Tibial artery (tissue), 4 donors: ENCODE measurements at regions not wholly inside any gene's neighbourhood (a gene's known extent, or its start where the extent isn't known, plus 50 kb on each side); places are given as distances from the start of the nearest gene placed in this dataset.

Experiments
- DNase-seq, 2 donors: peaks; one replicate each; pipeline ENCODE4 v3.0.0-alpha.2; 2019
- H3K27ac ChIP-seq, 2 donors: fragments of 200-600 bp; sonication (generic) in 1 of 2; 1 replicate in 1 of 2; 2 replicates in 1 of 2; pipeline ENCODE4 v1.5.1; 2018 to 2019; ENCODE audit warnings: mild to moderate bottlenecking in 1 of 2
- H3K27me3 ChIP-seq, 2 donors: fragments of 200-600 bp; sonication (generic) in 1 of 2; one replicate each; pipeline versions ENCODE4 v1.5.1 to v1.6.0; 2016 to 2019
- H3K36me3 ChIP-seq, 3 donors: fragments of 200-600 bp; sonication (generic) in 2 of 3; one replicate each; pipeline ENCODE4 v1.5.1; 2016 to 2019; ENCODE audit warnings: mild to moderate bottlenecking in 2 of 3
- H3K4me1 ChIP-seq, 4 donors: fragments of 200-600 bp; sonication (generic) in 2 of 4; 1 replicate in 3 of 4; 2 replicates in 1 of 4; pipeline ENCODE4 v1.5.1; 2016 to 2019
- H3K4me3 ChIP-seq, 2 donors: fragments of 200-600 bp; sonication (generic) in 1 of 2; 1 replicate in 1 of 2; 2 replicates in 1 of 2; pipeline ENCODE4 v1.5.1; 2018 to 2019; ENCODE audit warnings: mild to moderate bottlenecking in 2 of 2
- H3K9me3 ChIP-seq, 3 donors: fragments of 200-600 bp; sonication (generic) in 1 of 3; one replicate each; pipeline ENCODE4 v1.5.1; 2016 to 2019
- CTCF ChIP-seq, 2 experiments: fragments of 200-600 bp in 1 of 2; fragments of 450-650 bp in 1 of 2; IDR thresholded peaks; one replicate each; pipeline ENCODE4 v1.5.1; 2017 to 2019; ENCODE audit warnings: antibody characterized with exemption in 2 of 2, mild to moderate bottlenecking in 1 of 2, moderate library complexity in 1 of 2
- intact Hi-C: fragments of 100-400 bp; cut with DNase I; formaldehyde crosslinking; loops from one replicate; pipeline ENCODE4 v1.15.0; 2023; ENCODE audit warnings: low total_unique reads

- no peak for TF ChIP-seq CTCF (IDR thresholded peaks at IDR 0.05)
- Histone ChIP-seq H3K27ac (no peak overlapping the region), H3K4me3 (no peak overlapping the region), H3K4me1 (peaks cover 0 to 10% (median 0%) of the 10 kb centered on the region in 4 donors), H3K9me3 (no peaks in the 10 kb centered on the region), H3K27me3 (peaks cover 0 to 4% of the 10 kb centered on the region in 2 donors), H3K36me3 (no peaks in the 10 kb centered on the region)
- no peak for DNase-seq
- intact Hi-C loops = no loop called here
Observed at GRCh38 chr3:59570806-59571205, 521.0 kb upstream of the CFAP20DC start.

- Histone ChIP-seq H3K4me3 (no peak overlapping the region), H3K9me3 (no peaks in the 10 kb centered on the region), H3K27me3 (no peaks in the 10 kb centered on the region), H3K4me1 (no peaks in the 10 kb centered on the region), H3K27ac (no peak overlapping the region), H3K36me3 (no peaks in the 10 kb centered on the region)
- intact Hi-C loops = no loop called here
- DNase-seq = no peak
- no peak for TF ChIP-seq CTCF (IDR thresholded peaks at IDR 0.05)
Observed at GRCh38 chr3:59567661-59568060, 517.8 kb upstream of the CFAP20DC start.

- Histone ChIP-seq H3K4me3 (no peak overlapping the region), H3K27me3 (no peaks in the 10 kb centered on the region), H3K27ac (no peak overlapping the region), H3K4me1 (no peaks in the 10 kb centered on the region), H3K36me3 (no peaks in the 10 kb centered on the region), H3K9me3 (no peaks in the 10 kb centered on the region)
- TF ChIP-seq CTCF (IDR thresholded peaks at IDR 0.05) = no peak
- DNase-seq = no peak
- intact Hi-C loops = no loop called here
Observed at GRCh38 chr3:59566481-59566975, 516.7 kb upstream of the CFAP20DC start.

- no peak overlapping the region for H3K4me3 ChIP-seq
Observed at GRCh38 chr3:59565125-59565524, 515.3 kb upstream of the CFAP20DC start.

GRCh38 chr3:59563966-59564365, 514.1 kb upstream of the CFAP20DC start:
- H3K9me3 ChIP-seq = no peaks in the 10 kb centered on the region
- no peaks in the 10 kb centered on the region for H3K36me3 ChIP-seq
- DNase-seq = no peak
- intact Hi-C loops = no loop called here
- TF ChIP-seq CTCF (IDR thresholded peaks at IDR 0.05) = no peak
- H3K4me1 ChIP-seq = no peaks in the 10 kb centered on the region
- H3K27ac ChIP-seq = no peak overlapping the region
- H3K27me3 ChIP-seq = no peaks in the 10 kb centered on the region
- no peak overlapping the region for H3K4me3 ChIP-seq

More at GRCh38 chr3:59565125-59565524, 515.3 kb upstream of the CFAP20DC start:
- intact Hi-C loops = no loop called here
- DNase-seq = no peak
- TF ChIP-seq CTCF (IDR thresholded peaks at IDR 0.05) = no peak
- Histone ChIP-seq H3K9me3 (no peaks in the 10 kb centered on the region), H3K27me3 (no peaks in the 10 kb centered on the region), H3K27ac (no peak overlapping the region), H3K4me1 (no peaks in the 10 kb centered on the region), H3K36me3 (no peaks in the 10 kb centered on the region)

GRCh38 chr3:59563072-59563605, 513.3 kb upstream of the CFAP20DC start:
- DNase-seq = no peak
- H3K36me3 ChIP-seq = no peaks in the 10 kb centered on the region
- intact Hi-C loops = no loop called here

More at GRCh38 chr3:59563072-59563605, 513.3 kb upstream of the CFAP20DC start:
- Histone ChIP-seq H3K4me1 (no peaks in the 10 kb centered on the region), H3K9me3 (no peaks in the 10 kb centered on the region), H3K27ac (no peak overlapping the region), H3K27me3 (no peaks in the 10 kb centered on the region), H3K4me3 (no peak overlapping the region)
- no peak for TF ChIP-seq CTCF (IDR thresholded peaks at IDR 0.05)
